ENCODE measurements at regions not wholly inside any gene's neighbourhood (a gene's known extent, or its start where the extent isn't known, plus 50 kb on each side); places are given as distances from the start of the nearest gene placed in this dataset.

GRCh38 chr13:100875392-100876043 is 200.9 kb upstream of the TMTC4 start:
- no peak for TF ChIP-seq CTCF (IDR thresholded peaks at IDR 0.05; ENCODE audit: control insufficient read depth, insufficient read depth, low read depth, low read length, missing control alignments)
- DNase-seq (ENCODE audit: low read depth) = peak; percentile 79
- no peak overlapping the region for H3K4me3 ChIP-seq (ENCODE audit: control insufficient read depth, low read depth, low read length)

DNA sequence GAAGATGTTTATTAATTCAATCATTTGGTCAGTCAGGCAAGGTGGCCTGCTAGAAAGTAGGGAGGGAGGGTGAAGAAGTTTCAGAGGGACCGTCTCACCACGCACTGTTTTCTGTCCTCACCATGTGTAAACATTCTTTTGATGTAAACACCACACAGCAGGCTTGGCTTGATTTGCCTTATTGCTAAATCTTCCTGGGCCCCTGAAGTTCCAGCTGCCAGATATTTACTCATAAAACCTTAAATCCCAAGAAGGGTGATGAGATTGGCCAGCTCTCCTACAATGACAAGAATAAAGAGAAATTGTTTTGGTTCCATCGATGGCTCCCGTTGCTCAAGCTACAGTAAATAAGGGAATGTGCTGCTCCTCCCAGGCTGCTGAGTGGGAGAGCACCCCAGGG is 198.2 kb upstream of the TMTC4 start:
- no peak overlapping the region for H3K4me3 ChIP-seq (ENCODE audit: control insufficient read depth, low read depth, low read length)
- no peak for DNase-seq (ENCODE audit: low read depth)
- TF ChIP-seq CTCF (IDR thresholded peaks at IDR 0.05; ENCODE audit: control insufficient read depth, insufficient read depth, low read depth, low read length, missing control alignments) = no peak

DNA sequence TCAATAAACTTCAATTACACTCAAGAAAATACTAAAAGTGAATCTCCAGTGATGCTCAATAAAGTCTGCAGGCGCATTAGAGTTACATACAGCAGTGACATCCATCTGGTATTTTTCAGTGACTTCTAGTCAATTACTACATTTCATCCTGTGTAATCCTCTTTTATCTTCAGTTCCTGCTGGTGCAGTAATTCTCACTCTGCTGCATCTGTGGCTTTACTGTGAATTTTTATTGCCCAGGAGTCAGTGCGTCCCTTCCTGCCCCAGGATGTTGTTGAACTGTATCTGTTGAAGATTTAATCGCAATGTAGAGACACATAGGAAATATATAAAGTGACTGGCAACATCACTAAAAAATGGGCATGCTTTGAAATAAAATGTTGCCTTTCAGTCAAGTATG is 196.3 kb upstream of the TMTC4 start:
- DNase-seq (ENCODE audit: low read depth) = no peak
- no peak overlapping the region for H3K4me3 ChIP-seq (ENCODE audit: control insufficient read depth, low read depth, low read length)
- TF ChIP-seq CTCF (IDR thresholded peaks at IDR 0.05; ENCODE audit: control insufficient read depth, insufficient read depth, low read depth, low read length, missing control alignments) = no peak

- no peak for DNase-seq (ENCODE audit: low read depth)
- TF ChIP-seq CTCF (IDR thresholded peaks at IDR 0.05; ENCODE audit: control insufficient read depth, insufficient read depth, low read depth, low read length, missing control alignments) = no peak
- H3K4me3 ChIP-seq (ENCODE audit: control insufficient read depth, low read depth, low read length) = no peak overlapping the region
These were observed 186.3 kb upstream of the TMTC4 start for GRCh38 chr13:100860866-100861265.

GRCh38 chr13:100859861-100860260 is 185.3 kb upstream of the TMTC4 start:
- no peak overlapping the region for H3K4me3 ChIP-seq (ENCODE audit: control insufficient read depth, low read depth, low read length)
- no peak for DNase-seq (ENCODE audit: low read depth)
- TF ChIP-seq CTCF (IDR thresholded peaks at IDR 0.05; ENCODE audit: control insufficient read depth, insufficient read depth, low read depth, low read length, missing control alignments) = no peak

DNA sequence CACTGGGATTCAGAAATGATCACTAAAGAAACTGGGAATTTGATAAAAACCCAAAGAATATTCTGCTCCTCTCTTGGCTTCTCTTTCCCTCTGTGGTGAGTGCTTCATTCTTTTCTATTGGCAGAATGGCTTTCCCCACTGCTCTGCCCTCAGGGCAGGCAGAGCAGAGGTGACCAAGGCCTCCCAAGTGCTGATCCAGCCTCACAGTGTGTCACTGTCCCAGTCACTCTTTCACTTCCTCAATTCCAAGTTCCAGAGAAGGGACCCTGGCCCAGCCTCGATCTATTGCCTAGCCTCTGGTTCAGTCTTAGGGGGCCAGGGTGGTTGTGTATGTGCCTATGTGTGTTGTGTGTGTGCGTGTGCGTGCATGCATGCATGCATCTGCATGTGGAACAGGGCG is 180.6 kb upstream of the TMTC4 start:
- TF ChIP-seq CTCF (IDR thresholded peaks at IDR 0.05; ENCODE audit: control insufficient read depth, insufficient read depth, low read depth, low read length, missing control alignments) = no peak
- DNase-seq (ENCODE audit: low read depth) = no peak
- no peak overlapping the region for H3K4me3 ChIP-seq (ENCODE audit: control insufficient read depth, low read depth, low read length)

DNA sequence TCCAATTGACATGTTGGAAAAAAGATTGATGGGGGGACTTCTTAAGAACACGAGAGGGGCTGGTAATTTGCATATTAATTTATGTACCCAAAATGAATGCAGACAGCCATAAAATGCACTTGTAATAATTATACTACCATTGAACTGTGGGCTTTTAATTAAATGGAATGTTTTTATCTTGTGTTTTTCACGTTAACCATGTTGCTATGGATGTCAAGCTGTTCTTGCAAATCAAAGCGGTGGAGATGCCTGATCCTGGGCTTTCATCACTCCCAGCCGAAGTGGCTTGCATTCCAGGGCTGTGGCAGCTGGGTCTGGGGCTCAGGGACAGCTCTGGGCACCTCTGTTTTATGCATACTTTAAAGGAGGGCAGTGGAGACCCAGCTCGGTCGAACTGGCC is 179.4 kb upstream of the TMTC4 start:
- TF ChIP-seq CTCF (IDR thresholded peaks at IDR 0.05; ENCODE audit: control insufficient read depth, insufficient read depth, low read depth, low read length, missing control alignments) = no peak
- DNase-seq (ENCODE audit: low read depth) = no peak

More for the DNA sequence above, 179.4 kb upstream of the TMTC4 start:
- no peak overlapping the region for H3K4me3 ChIP-seq (ENCODE audit: control insufficient read depth, low read depth, low read length)
